SK-N-MC (cell line): ENCODE measurements at regions not wholly inside any gene's neighbourhood (a gene's known extent, or its start where the extent isn't known, plus 50 kb on each side); places are given as distances from the start of the nearest gene placed in this dataset.

ENCODE experiments used
- DNase-seq: peaks from one replicate; pipeline ENCODE4 v3.0.0-alpha.2; 2011; ENCODE audit warnings: low read depth, low spot score
- H3K27ac ChIP-seq: fragments of 200-600 bp; sonication (generic); 2 replicates; pipeline ENCODE4 v1.5.1; 2016; ENCODE audit warnings: mixed run types
- H3K36me3 ChIP-seq: fragments of 200-600 bp; sonication (generic); 2 replicates; pipeline ENCODE4 v1.6.1; 2017; ENCODE audit warnings: antibody characterized with exemption, low read length, mixed read lengths; ENCODE audit not compliant: insufficient read depth
- H3K4me3 ChIP-seq: fragments of 200-600 bp; sonication (generic); 2 replicates; pipeline ENCODE4 v1.5.1; 2016
- H3K9ac ChIP-seq: fragments of 200-600 bp; sonication (generic); 2 replicates; pipeline ENCODE4 v1.8.0; 2017; ENCODE audit warnings: mixed run types, mixed read lengths; ENCODE audit not compliant: insufficient read length
- H3K9me3 ChIP-seq: fragments of 200-600 bp; sonication (generic); 2 replicates; pipeline ENCODE4 v1.6.1; 2017; ENCODE audit warnings: low read depth, mild to moderate bottlenecking, antibody characterized with exemption, low read length, moderate library complexity, mixed read lengths
- EZH2 ChIP-seq: fragments of 200-600 bp; sonication (generic); IDR thresholded peaks from one replicate; pipeline ENCODE4 v1.6.1; 2017; ENCODE audit warnings: antibody characterized with exemption
- FOXP2 ChIP-seq: optimal IDR thresholded peaks from 2 replicates; pipeline ENCODE3; 2011; ENCODE audit warnings: mild to moderate bottlenecking, moderate library complexity; ENCODE audit not compliant: insufficient read depth; ENCODE audit errors: extremely low read length, control extremely low read depth
- POLR2AphosphoS5 ChIP-seq: IDR thresholded peaks from 2 replicates; pipeline ENCODE4 v1.6.1; 2012; ENCODE audit warnings: mild to moderate bottlenecking, low read depth, low read length, borderline replicate concordance

- TF ChIP-seq EZH2 (no peak), POLR2AphosphoS5 (no peak), FOXP2 (no peak)
- Histone ChIP-seq H3K4me3 (no peak overlapping the region), H3K36me3 (no peaks in the 10 kb centered on the region), H3K9me3 (no peaks in the 10 kb centered on the region), H3K27ac (no peak overlapping the region), H3K9ac (no peak overlapping the region)
- no peak for DNase-seq
Observed at GRCh38 chr2:17125989-17126620, 392.1 kb downstream of the RAD51AP2 start.

- DNase-seq = no peak
- no peak overlapping the region for H3K27ac ChIP-seq
Observed at GRCh38 chr2:17124575-17125318, 393.5 kb downstream of the RAD51AP2 start.

GRCh38 chr2:17122887-17123501 lies 395.2 kb downstream of the RAD51AP2 start:
- TF ChIP-seq FOXP2 = no peak
- TF ChIP-seq POLR2AphosphoS5 = no peak
- no peak for TF ChIP-seq EZH2
- Histone ChIP-seq H3K36me3 (no peaks in the 10 kb centered on the region), H3K4me3 (no peak overlapping the region), H3K9ac (no peak overlapping the region), H3K9me3 (no peaks in the 10 kb centered on the region), H3K27ac (no peak overlapping the region)
- no peak for DNase-seq

More at GRCh38 chr2:17124575-17125318, 393.5 kb downstream of the RAD51AP2 start:
- H3K9me3 ChIP-seq = no peaks in the 10 kb centered on the region
- no peak overlapping the region for H3K9ac ChIP-seq
- TF ChIP-seq FOXP2 = no peak
- no peak for TF ChIP-seq POLR2AphosphoS5
- TF ChIP-seq EZH2 = no peak
- no peaks in the 10 kb centered on the region for H3K36me3 ChIP-seq
- no peak overlapping the region for H3K4me3 ChIP-seq

GRCh38 chr2:17115466-17115865 lies 402.8 kb downstream of the RAD51AP2 start:
- no peak for DNase-seq
- Histone ChIP-seq H3K9me3 (no peaks in the 10 kb centered on the region), H3K27ac (no peak overlapping the region), H3K9ac (no peak overlapping the region), H3K4me3 (no peak overlapping the region), H3K36me3 (no peaks in the 10 kb centered on the region)
- TF ChIP-seq FOXP2 (no peak), POLR2AphosphoS5 (no peak), EZH2 (no peak)

GRCh38 chr2:17115042-17115441 lies 403.2 kb downstream of the RAD51AP2 start:
- TF ChIP-seq EZH2 (no peak), POLR2AphosphoS5 (no peak), FOXP2 (no peak)
- Histone ChIP-seq H3K9ac (no peak overlapping the region), H3K9me3 (no peaks in the 10 kb centered on the region), H3K36me3 (no peaks in the 10 kb centered on the region), H3K27ac (no peak overlapping the region), H3K4me3 (no peak overlapping the region)
- DNase-seq = no peak

- Histone ChIP-seq H3K36me3 (no peaks in the 10 kb centered on the region), H3K27ac (no peak overlapping the region), H3K9me3 (no peaks in the 10 kb centered on the region), H3K4me3 (no peak overlapping the region), H3K9ac (no peak overlapping the region)
- no peak for DNase-seq
- TF ChIP-seq EZH2 (no peak), FOXP2 (no peak)
Observed at GRCh38 chr2:17107871-17108270, 410.4 kb downstream of the RAD51AP2 start.

GRCh38 chr2:17107151-17107550 lies 411.1 kb downstream of the RAD51AP2 start:
- TF ChIP-seq POLR2AphosphoS5 = no peak
- no peaks in the 10 kb centered on the region for H3K9me3 ChIP-seq
- no peak for DNase-seq
- H3K27ac ChIP-seq = no peak overlapping the region
- no peak overlapping the region for H3K4me3 ChIP-seq
- H3K9ac ChIP-seq = no peak overlapping the region
- H3K36me3 ChIP-seq = no peaks in the 10 kb centered on the region

- Histone ChIP-seq H3K9ac (no peak overlapping the region), H3K36me3 (no peaks in the 10 kb centered on the region), H3K4me3 (no peak overlapping the region), H3K27ac (no peak overlapping the region), H3K9me3 (no peaks in the 10 kb centered on the region)
- no peak for DNase-seq
- TF ChIP-seq POLR2AphosphoS5 = no peak
- no peak for TF ChIP-seq FOXP2
- TF ChIP-seq EZH2 = no peak
Observed at GRCh38 chr2:17106418-17106817, 411.8 kb downstream of the RAD51AP2 start.

- Histone ChIP-seq H3K9ac (no peak overlapping the region), H3K27ac (no peak overlapping the region), H3K36me3 (no peaks in the 10 kb centered on the region), H3K4me3 (no peak overlapping the region), H3K9me3 (no peaks in the 10 kb centered on the region)
- DNase-seq = no peak
- no peak for TF ChIP-seq POLR2AphosphoS5
- TF ChIP-seq FOXP2 = no peak
- TF ChIP-seq EZH2 = no peak
Observed at GRCh38 chr2:17104454-17104853, 413.8 kb downstream of the RAD51AP2 start.
